ENCODE measurements at regions not wholly inside any gene's neighbourhood (a gene's known extent, or its start where the extent isn't known, plus 50 kb on each side); places are given as distances from the start of the nearest gene placed in this dataset.

- no peaks in the 10 kb centered on the region for H3K27me3 ChIP-seq (ENCODE audit: control insufficient read depth in 1 of 2, insufficient read depth in 2 of 2, low read length in 2 of 2)
- H3K4me1 ChIP-seq (ENCODE audit: control insufficient read depth, insufficient read depth, low read length) = no peaks in the 10 kb centered on the region
- no peak overlapping the region for H3K27ac ChIP-seq (ENCODE audit: low read length)
- no peaks in the 10 kb centered on the region for H3K36me3 ChIP-seq (ENCODE audit: control insufficient read depth in 2 of 2, insufficient read depth in 2 of 2, low read length in 2 of 2)
- no peaks in the 10 kb centered on the region for H3K9me3 ChIP-seq (ENCODE audit: control insufficient read depth in 2 of 2, low read length in 2 of 2)
- H3K4me3 ChIP-seq (ENCODE audit: low read length in 2 of 2) = no peak overlapping the region
- H3K9ac ChIP-seq (ENCODE audit: low read length in 2 of 2) = no peak overlapping the region
These were observed 50.1 kb upstream of the ZNF608 start for GRCh38 chr5:124796495-124796894.

DNA sequence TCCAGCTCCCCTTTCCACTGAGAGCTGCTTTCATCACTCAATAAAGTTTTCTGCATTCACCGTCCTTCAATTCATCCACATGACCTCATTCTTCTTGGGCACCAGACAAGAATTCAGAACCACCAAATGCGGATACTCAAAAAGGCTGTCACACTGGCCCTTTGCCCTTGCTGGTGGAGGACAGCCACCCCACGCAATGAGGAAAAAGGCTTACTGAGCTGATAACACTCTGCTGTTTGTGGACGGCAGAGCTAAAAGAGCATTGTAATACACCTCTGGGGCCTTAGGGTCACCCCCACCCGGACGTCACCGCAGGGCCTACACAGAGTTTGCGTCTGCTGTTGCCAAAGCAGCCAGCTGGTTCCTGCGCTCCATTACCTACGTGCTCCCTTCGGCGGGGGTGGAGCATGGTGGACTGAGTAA, 51.2 kb upstream of the ZNF608 start:
- Histone ChIP-seq H3K4me1 (ENCODE audit: control insufficient read depth, insufficient read depth, low read length) (no peaks in the 10 kb centered on the region), H3K27ac (ENCODE audit: low read length) (no peak overlapping the region), H3K9me3 (ENCODE audit: control insufficient read depth in 2 of 2, low read length in 2 of 2) (no peaks in the 10 kb centered on the region), H3K36me3 (ENCODE audit: control insufficient read depth in 2 of 2, insufficient read depth in 2 of 2, low read length in 2 of 2) (no peaks in the 10 kb centered on the region), H3K9ac (ENCODE audit: low read length in 2 of 2) (no peak overlapping the region), H3K4me3 (ENCODE audit: low read length in 2 of 2) (no peak overlapping the region), H3K27me3 (ENCODE audit: control insufficient read depth in 1 of 2, insufficient read depth in 2 of 2, low read length in 2 of 2) (no peaks in the 10 kb centered on the region)

DNA sequence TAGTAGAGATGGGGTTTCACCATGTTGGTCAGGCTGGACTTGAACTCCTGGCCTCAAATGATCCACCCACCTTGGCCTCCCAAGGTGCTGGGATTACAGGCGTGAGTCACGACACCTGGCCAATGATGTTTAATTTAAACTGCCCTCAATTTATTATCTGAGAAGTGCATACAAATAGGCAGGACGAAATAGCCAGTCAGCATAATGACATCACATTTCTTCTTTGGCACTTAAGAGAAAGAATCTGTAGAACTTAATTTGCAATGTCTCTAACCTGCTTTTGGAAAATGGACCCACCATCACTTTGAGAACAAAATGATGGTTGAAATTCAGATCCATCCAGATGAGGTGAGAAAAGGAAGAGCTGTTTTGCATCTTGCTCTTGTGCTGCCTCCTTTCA, 52.5 kb upstream of the ZNF608 start:
- H3K4me1 ChIP-seq (ENCODE audit: control insufficient read depth, insufficient read depth, low read length) = no peaks in the 10 kb centered on the region
- H3K27me3 ChIP-seq (ENCODE audit: control insufficient read depth in 1 of 2, insufficient read depth in 2 of 2, low read length in 2 of 2) = no peaks in the 10 kb centered on the region
- no peaks in the 10 kb centered on the region for H3K36me3 ChIP-seq (ENCODE audit: control insufficient read depth in 2 of 2, insufficient read depth in 2 of 2, low read length in 2 of 2)
- no peak overlapping the region for H3K27ac ChIP-seq (ENCODE audit: low read length)
- no peak overlapping the region for H3K4me3 ChIP-seq (ENCODE audit: low read length in 2 of 2)
- H3K9me3 ChIP-seq (ENCODE audit: control insufficient read depth in 2 of 2, low read length in 2 of 2) = no peaks in the 10 kb centered on the region
- H3K9ac ChIP-seq (ENCODE audit: low read length in 2 of 2) = no peak overlapping the region

DNA sequence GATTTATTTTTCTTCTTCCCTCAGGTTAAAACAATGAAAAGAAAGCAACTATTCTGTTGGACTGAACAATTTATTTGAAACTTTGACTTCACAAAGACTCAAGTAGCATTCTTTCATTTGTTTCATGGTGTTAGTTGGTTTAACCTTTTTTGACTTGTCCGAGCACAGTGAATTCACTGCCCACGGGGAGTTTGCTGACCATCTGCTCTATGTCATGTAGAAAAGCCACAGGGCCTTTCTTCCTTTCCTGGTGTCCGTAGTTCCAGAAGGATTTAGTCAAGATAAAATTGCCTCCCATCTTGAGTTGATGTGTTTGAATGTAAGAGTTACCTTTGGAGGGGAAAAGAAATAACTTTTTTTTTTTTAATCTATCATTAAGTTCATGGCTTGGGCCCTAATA, 55.1 kb upstream of the ZNF608 start:
- no peak overlapping the region for H3K9ac ChIP-seq (ENCODE audit: low read length in 2 of 2)
- H3K27me3 ChIP-seq (ENCODE audit: control insufficient read depth in 1 of 2, insufficient read depth in 2 of 2, low read length in 2 of 2) = no peaks in the 10 kb centered on the region
- H3K27ac ChIP-seq (ENCODE audit: low read length) = no peak overlapping the region
- H3K36me3 ChIP-seq (ENCODE audit: control insufficient read depth in 2 of 2, insufficient read depth in 2 of 2, low read length in 2 of 2) = no peaks in the 10 kb centered on the region
- no peaks in the 10 kb centered on the region for H3K4me1 ChIP-seq (ENCODE audit: control insufficient read depth, insufficient read depth, low read length)
- H3K9me3 ChIP-seq (ENCODE audit: control insufficient read depth in 2 of 2, low read length in 2 of 2) = no peaks in the 10 kb centered on the region
- H3K4me3 ChIP-seq (ENCODE audit: low read length in 2 of 2) = no peak overlapping the region

GRCh38 chr5:124803617-124804323, 57.3 kb upstream of the ZNF608 start:
- Histone ChIP-seq H3K27me3 (ENCODE audit: control insufficient read depth in 1 of 2, insufficient read depth in 2 of 2, low read length in 2 of 2) (no peaks in the 10 kb centered on the region), H3K36me3 (ENCODE audit: control insufficient read depth in 2 of 2, insufficient read depth in 2 of 2, low read length in 2 of 2) (no peaks in the 10 kb centered on the region), H3K27ac (ENCODE audit: low read length) (no peak overlapping the region), H3K9ac (ENCODE audit: low read length in 2 of 2) (no peak overlapping the region), H3K4me3 (ENCODE audit: low read length in 2 of 2) (no peak overlapping the region), H3K4me1 (ENCODE audit: control insufficient read depth, insufficient read depth, low read length) (no peaks in the 10 kb centered on the region), H3K9me3 (ENCODE audit: control insufficient read depth in 2 of 2, low read length in 2 of 2) (no peaks in the 10 kb centered on the region)

DNA sequence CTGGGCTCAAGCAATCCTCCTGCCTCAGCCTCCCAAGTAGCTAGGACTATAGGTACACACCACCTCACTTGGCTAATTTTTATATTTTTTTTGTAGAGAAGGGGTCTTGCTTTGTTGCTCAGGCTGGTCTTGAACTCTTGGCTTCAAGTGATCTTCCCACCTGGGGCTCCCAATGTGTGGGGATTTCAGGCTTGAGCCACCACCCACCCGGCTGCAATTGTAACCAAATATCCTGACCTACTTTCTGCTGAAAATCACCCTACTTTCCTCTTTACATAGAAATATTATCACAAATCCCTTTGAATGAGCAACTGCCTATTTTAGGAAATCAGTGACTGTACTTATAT, 59.6 kb upstream of the ZNF608 start:
- Histone ChIP-seq H3K9ac (ENCODE audit: low read length in 2 of 2) (no peak overlapping the region), H3K9me3 (ENCODE audit: control insufficient read depth in 2 of 2, low read length in 2 of 2) (no peaks in the 10 kb centered on the region), H3K27ac (ENCODE audit: low read length) (no peak overlapping the region), H3K36me3 (ENCODE audit: control insufficient read depth in 2 of 2, insufficient read depth in 2 of 2, low read length in 2 of 2) (no peaks in the 10 kb centered on the region), H3K4me1 (ENCODE audit: control insufficient read depth, insufficient read depth, low read length) (no peaks in the 10 kb centered on the region), H3K4me3 (ENCODE audit: low read length in 2 of 2) (no peak overlapping the region), H3K27me3 (ENCODE audit: control insufficient read depth in 1 of 2, insufficient read depth in 2 of 2, low read length in 2 of 2) (no peaks in the 10 kb centered on the region)

- Histone ChIP-seq H3K36me3 (ENCODE audit: control insufficient read depth in 2 of 2, insufficient read depth in 2 of 2, low read length in 2 of 2) (no peaks in the 10 kb centered on the region), H3K27me3 (ENCODE audit: control insufficient read depth in 1 of 2, insufficient read depth in 2 of 2, low read length in 2 of 2) (no peaks in the 10 kb centered on the region), H3K27ac (ENCODE audit: low read length) (no peak overlapping the region), H3K4me3 (ENCODE audit: low read length in 2 of 2) (no peak overlapping the region), H3K9ac (ENCODE audit: low read length in 2 of 2) (no peak overlapping the region), H3K4me1 (ENCODE audit: control insufficient read depth, insufficient read depth, low read length) (no peaks in the 10 kb centered on the region), H3K9me3 (ENCODE audit: control insufficient read depth in 2 of 2, low read length in 2 of 2) (no peaks in the 10 kb centered on the region)
These were observed 60.1 kb upstream of the ZNF608 start for GRCh38 chr5:124806373-124807077.

DNA sequence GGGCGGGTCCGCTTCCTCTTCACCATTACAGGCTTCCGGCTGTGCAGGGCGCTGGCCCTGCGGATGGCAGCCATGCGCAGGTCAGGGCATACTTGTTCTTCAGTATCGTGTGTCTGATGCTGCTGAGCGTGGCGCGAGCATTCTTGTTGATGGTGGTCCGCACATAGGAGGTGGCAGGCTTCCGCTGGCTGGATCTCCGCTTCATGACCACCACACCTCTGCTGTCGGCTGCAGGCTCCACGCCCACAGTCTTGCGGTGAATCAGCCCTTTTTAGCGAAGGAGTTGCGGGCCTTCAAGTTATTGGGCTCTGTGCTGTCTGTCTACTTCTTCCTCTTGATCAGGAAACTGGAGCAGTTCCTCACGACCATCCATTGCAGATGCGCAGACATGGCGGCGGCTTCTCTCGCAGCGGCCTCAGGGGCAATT, 62.4 kb upstream of the ZNF608 start:
- Histone ChIP-seq H3K36me3 (ENCODE audit: control insufficient read depth in 2 of 2, insufficient read depth in 2 of 2, low read length in 2 of 2) (no peaks in the 10 kb centered on the region), H3K27ac (ENCODE audit: low read length) (no peak overlapping the region), H3K9ac (ENCODE audit: low read length in 2 of 2) (no peak overlapping the region), H3K9me3 (ENCODE audit: control insufficient read depth in 2 of 2, low read length in 2 of 2) (no peaks in the 10 kb centered on the region), H3K4me1 (ENCODE audit: control insufficient read depth, insufficient read depth, low read length) (no peaks in the 10 kb centered on the region), H3K4me3 (ENCODE audit: low read length in 2 of 2) (no peak overlapping the region), H3K27me3 (ENCODE audit: control insufficient read depth in 1 of 2, insufficient read depth in 2 of 2, low read length in 2 of 2) (no peaks in the 10 kb centered on the region)

DNA sequence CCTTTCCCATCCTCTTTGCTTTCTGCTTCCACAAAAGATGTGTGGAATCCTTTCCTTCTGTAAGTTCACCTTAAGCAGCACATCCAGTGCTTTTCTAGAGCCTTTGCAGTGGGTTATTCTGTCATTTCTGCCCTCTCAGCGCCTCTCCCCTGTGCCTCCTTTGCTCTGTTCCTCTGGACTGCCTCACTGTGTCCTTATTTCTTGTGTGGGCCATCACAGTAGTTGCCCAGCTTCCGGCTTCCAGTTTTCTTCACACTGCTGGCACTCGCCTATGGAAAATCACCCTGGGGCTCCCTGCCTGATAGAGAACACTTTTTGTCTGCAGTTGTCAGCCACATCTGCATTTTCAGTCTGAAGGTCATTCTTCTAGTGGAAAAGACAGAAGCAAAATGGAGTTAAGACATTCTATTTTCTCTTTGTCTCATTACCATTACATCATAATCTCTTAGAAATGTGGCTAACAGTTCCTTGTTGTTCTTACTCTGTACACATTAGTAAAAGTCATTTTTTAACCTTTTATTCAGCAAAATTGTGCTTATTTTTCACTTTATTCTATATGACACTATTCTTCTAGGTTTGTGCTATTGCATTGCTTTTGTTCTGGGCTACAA, 64.1 kb upstream of the ZNF608 start:
- no peaks in the 10 kb centered on the region for H3K36me3 ChIP-seq (ENCODE audit: control insufficient read depth in 2 of 2, insufficient read depth in 2 of 2, low read length in 2 of 2)
- H3K4me3 ChIP-seq (ENCODE audit: low read length in 2 of 2) = no peak overlapping the region
- no peak overlapping the region for H3K27ac ChIP-seq (ENCODE audit: low read length)
- no peaks in the 10 kb centered on the region for H3K9me3 ChIP-seq (ENCODE audit: control insufficient read depth in 2 of 2, low read length in 2 of 2)
- no peak overlapping the region for H3K9ac ChIP-seq (ENCODE audit: low read length in 2 of 2)
- H3K4me1 ChIP-seq (ENCODE audit: control insufficient read depth, insufficient read depth, low read length) = no peaks in the 10 kb centered on the region
- no peaks in the 10 kb centered on the region for H3K27me3 ChIP-seq (ENCODE audit: control insufficient read depth in 1 of 2, insufficient read depth in 2 of 2, low read length in 2 of 2)

DNA sequence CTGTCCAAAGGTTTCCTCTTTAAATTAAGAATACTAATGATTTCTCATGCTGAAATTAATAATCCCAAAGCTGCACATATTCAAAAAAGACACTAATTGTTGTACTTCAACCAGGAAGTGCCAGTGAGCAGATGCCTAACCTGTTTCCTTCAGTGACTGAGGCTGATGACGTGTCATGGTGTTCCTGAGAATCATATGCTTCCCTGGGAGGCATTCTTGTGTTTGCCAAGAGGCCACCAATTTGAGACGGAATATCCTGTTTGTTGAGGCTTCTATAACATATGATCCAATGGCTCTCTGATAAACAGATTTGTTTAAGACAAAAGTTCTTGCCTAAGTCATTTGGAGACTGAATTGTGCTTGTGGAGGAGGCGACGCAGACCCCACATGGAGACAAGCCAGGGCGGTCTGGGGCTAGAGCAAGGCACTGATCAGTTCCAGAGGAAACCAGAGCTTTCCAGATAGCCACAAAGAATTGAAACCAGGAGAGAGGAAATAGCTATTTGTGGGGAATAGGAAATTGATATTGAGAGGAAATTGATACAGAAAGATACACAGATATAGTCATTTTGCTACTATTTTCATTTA, 66.4 kb upstream of the ZNF608 start:
- no peak overlapping the region for H3K9ac ChIP-seq (ENCODE audit: low read length in 2 of 2)
- no peaks in the 10 kb centered on the region for H3K4me1 ChIP-seq (ENCODE audit: control insufficient read depth, insufficient read depth, low read length)
- no peak overlapping the region for H3K27ac ChIP-seq (ENCODE audit: low read length)
- no peak overlapping the region for H3K4me3 ChIP-seq (ENCODE audit: low read length in 2 of 2)
- no peaks in the 10 kb centered on the region for H3K36me3 ChIP-seq (ENCODE audit: control insufficient read depth in 2 of 2, insufficient read depth in 2 of 2, low read length in 2 of 2)
- H3K9me3 ChIP-seq (ENCODE audit: control insufficient read depth in 2 of 2, low read length in 2 of 2) = no peaks in the 10 kb centered on the region
- H3K27me3 ChIP-seq (ENCODE audit: control insufficient read depth in 1 of 2, insufficient read depth in 2 of 2, low read length in 2 of 2) = no peaks in the 10 kb centered on the region

DNA sequence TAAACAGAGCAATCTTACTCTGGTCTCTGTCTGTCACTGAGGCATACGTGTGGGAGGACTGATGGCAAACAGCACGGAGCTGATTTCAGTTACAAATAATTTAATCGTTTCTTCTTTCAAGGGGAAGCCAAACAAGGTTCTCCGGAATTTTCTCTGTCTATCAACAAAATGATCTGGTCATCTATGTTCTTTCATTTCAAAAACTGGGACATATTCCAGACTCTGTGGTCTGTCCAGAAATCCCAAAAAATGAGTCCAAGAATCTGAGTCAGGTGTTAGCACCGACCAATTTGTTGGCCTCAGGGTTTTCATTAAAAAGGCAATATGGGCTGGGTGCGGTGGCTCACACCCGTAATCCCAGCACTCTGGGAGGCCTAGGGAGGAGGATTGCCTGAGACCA, 69.9 kb upstream of the ZNF608 start:
- Histone ChIP-seq H3K4me1 (ENCODE audit: control insufficient read depth, insufficient read depth, low read length) (no peaks in the 10 kb centered on the region), H3K9me3 (ENCODE audit: control insufficient read depth in 2 of 2, low read length in 2 of 2) (no peaks in the 10 kb centered on the region), H3K36me3 (ENCODE audit: control insufficient read depth in 2 of 2, insufficient read depth in 2 of 2, low read length in 2 of 2) (no peaks in the 10 kb centered on the region), H3K4me3 (ENCODE audit: low read length in 2 of 2) (no peak overlapping the region), H3K27me3 (ENCODE audit: control insufficient read depth in 1 of 2, insufficient read depth in 2 of 2, low read length in 2 of 2) (no peaks in the 10 kb centered on the region), H3K27ac (ENCODE audit: low read length) (no peak overlapping the region), H3K9ac (ENCODE audit: low read length in 2 of 2) (no peak overlapping the region)

Data from stomach smooth muscle (tissue), 2 donors.